SU-DHL-6 (cell line): ENCODE measurements at regions not wholly inside any gene's neighbourhood (a gene's known extent, or its start where the extent isn't known, plus 50 kb on each side); places are given as distances from the start of the nearest gene placed in this dataset.

ENCODE experiments used
- EZH2phosphoT487 ChIP-seq: fragments of 200-600 bp; sonication (generic), shearing (Covaris generic); conservative IDR thresholded peaks from 2 replicates; pipeline ENCODE4 v1.6.1; 2018; ENCODE audit warnings: mild to moderate bottlenecking, antibody characterized with exemption, low read length, moderate library complexity, mixed read lengths
- TF ChIP-seq, protein P1 (sequence below): fragments of 200-600 bp; sonication (generic); IDR thresholded peaks from one replicate; pipeline ENCODE4 v1.5.1; 2017; ENCODE audit warnings: antibody characterized with exemption, mild to moderate bottlenecking, low read length, moderate library complexity; ENCODE audit not compliant: insufficient read depth, poor library complexity, severe bottlenecking

DNA sequence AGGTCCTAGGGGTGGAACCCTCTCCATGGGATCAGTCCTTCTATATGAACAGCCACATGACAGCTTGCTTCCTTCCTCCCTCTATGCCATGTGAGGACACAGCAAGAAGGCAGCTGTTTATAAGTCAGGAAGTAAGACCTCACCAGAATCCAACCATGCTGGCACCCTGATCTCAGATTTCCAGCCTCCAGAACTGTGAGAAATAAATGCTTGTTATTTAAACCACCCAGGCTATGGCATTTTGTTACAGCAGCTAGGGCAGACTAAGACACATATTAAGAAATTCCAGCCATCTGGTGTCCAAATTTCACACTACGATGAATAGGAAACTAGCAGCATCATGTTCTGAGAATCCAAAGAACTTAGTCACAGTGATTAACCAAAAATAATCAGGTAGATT is 140.1 kb downstream of the ZFAND4 start:
- TF ChIP-seq, protein P1, sequence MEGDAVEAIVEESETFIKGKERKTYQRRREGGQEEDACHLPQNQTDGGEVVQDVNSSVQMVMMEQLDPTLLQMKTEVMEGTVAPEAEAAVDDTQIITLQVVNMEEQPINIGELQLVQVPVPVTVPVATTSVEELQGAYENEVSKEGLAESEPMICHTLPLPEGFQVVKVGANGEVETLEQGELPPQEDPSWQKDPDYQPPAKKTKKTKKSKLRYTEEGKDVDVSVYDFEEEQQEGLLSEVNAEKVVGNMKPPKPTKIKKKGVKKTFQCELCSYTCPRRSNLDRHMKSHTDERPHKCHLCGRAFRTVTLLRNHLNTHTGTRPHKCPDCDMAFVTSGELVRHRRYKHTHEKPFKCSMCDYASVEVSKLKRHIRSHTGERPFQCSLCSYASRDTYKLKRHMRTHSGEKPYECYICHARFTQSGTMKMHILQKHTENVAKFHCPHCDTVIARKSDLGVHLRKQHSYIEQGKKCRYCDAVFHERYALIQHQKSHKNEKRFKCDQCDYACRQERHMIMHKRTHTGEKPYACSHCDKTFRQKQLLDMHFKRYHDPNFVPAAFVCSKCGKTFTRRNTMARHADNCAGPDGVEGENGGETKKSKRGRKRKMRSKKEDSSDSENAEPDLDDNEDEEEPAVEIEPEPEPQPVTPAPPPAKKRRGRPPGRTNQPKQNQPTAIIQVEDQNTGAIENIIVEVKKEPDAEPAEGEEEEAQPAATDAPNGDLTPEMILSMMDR: no peak
- no peak for TF ChIP-seq EZH2phosphoT487
